Neural cell (in vitro differentiated cells): ENCODE measurements at regions not wholly inside any gene's neighbourhood (a gene's known extent, or its start where the extent isn't known, plus 50 kb on each side); places are given as distances from the start of the nearest gene placed in this dataset.
A peak's percentile ranks its signal among the peaks of the same experiment; 100 is the strongest.

Source experiments
- EP300 ChIP-seq: fragments of 450-650 bp; conservative IDR thresholded peaks from 2 replicates; pipeline ENCODE4 v1.6.1; 2014; ENCODE audit warnings: antibody characterized with exemption, mild to moderate bottlenecking, moderate library complexity; ENCODE audit not compliant: poor library complexity, severe bottlenecking
- EZH2 ChIP-seq: fragments of 200-600, 300-800 bp; shearing (Covaris generic), sonication (generic); IDR thresholded peaks from 2 replicates; pipeline ENCODE4 v1.6.1; 2014; ENCODE audit warnings: antibody characterized with exemption, low read length, borderline replicate concordance, mild to moderate bottlenecking; ENCODE audit not compliant: insufficient read depth, poor library complexity, severe bottlenecking
- MXI1 ChIP-seq: fragments of 450-650 bp; conservative IDR thresholded peaks from 2 replicates; pipeline ENCODE4 v1.6.1; 2014; ENCODE audit warnings: antibody characterized with exemption, mild to moderate bottlenecking; ENCODE audit not compliant: poor library complexity, severe bottlenecking
- POLR2AphosphoS5 ChIP-seq: IDR thresholded peaks from 2 replicates; pipeline ENCODE4 v1.6.1; 2012
- TAF1 ChIP-seq: IDR thresholded peaks from 2 replicates; pipeline ENCODE4 v1.6.1; 2012; ENCODE audit warnings: low read depth
- TF ChIP-seq, protein P1 (sequence below): fragments of 450-650 bp; IDR thresholded peaks from 2 replicates; pipeline ENCODE4 v1.5.1; 2014; ENCODE audit warnings: antibody characterized with exemption, mild to moderate bottlenecking, moderate library complexity; ENCODE audit not compliant: poor library complexity, severe bottlenecking
- TF ChIP-seq, protein P2 (sequence below): IDR thresholded peaks from 2 replicates; pipeline ENCODE4 v1.6.1; 2012; ENCODE audit warnings: borderline replicate concordance

DNA sequence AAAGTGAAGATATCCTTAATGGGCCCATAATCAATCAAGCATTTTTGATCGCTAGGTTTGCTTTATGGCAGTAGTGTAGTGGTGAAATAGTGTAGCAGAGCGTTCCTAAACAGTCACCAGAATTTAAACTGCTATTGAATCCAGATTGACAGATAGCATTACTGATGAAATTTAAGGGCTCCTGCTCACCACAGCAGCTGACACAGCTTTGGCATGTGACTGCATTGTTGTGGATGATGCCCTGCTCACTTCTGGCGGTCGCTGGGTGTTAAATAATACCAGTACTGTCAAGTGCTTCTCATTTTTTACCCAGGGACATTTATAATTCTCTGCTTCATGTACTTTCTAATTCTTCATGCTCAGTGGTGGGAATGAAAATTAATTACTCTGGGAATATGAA is 102.0 kb upstream of the ARHGAP24 start:
- TF ChIP-seq POLR2AphosphoS5 (peak; percentile 28), TAF1 (no peak), EZH2 (no peak), MXI1 (no peak), EP300 (peak; percentile 41)
- TF ChIP-seq, protein P1, sequence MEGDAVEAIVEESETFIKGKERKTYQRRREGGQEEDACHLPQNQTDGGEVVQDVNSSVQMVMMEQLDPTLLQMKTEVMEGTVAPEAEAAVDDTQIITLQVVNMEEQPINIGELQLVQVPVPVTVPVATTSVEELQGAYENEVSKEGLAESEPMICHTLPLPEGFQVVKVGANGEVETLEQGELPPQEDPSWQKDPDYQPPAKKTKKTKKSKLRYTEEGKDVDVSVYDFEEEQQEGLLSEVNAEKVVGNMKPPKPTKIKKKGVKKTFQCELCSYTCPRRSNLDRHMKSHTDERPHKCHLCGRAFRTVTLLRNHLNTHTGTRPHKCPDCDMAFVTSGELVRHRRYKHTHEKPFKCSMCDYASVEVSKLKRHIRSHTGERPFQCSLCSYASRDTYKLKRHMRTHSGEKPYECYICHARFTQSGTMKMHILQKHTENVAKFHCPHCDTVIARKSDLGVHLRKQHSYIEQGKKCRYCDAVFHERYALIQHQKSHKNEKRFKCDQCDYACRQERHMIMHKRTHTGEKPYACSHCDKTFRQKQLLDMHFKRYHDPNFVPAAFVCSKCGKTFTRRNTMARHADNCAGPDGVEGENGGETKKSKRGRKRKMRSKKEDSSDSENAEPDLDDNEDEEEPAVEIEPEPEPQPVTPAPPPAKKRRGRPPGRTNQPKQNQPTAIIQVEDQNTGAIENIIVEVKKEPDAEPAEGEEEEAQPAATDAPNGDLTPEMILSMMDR: no peak
- TF ChIP-seq, protein P2, sequence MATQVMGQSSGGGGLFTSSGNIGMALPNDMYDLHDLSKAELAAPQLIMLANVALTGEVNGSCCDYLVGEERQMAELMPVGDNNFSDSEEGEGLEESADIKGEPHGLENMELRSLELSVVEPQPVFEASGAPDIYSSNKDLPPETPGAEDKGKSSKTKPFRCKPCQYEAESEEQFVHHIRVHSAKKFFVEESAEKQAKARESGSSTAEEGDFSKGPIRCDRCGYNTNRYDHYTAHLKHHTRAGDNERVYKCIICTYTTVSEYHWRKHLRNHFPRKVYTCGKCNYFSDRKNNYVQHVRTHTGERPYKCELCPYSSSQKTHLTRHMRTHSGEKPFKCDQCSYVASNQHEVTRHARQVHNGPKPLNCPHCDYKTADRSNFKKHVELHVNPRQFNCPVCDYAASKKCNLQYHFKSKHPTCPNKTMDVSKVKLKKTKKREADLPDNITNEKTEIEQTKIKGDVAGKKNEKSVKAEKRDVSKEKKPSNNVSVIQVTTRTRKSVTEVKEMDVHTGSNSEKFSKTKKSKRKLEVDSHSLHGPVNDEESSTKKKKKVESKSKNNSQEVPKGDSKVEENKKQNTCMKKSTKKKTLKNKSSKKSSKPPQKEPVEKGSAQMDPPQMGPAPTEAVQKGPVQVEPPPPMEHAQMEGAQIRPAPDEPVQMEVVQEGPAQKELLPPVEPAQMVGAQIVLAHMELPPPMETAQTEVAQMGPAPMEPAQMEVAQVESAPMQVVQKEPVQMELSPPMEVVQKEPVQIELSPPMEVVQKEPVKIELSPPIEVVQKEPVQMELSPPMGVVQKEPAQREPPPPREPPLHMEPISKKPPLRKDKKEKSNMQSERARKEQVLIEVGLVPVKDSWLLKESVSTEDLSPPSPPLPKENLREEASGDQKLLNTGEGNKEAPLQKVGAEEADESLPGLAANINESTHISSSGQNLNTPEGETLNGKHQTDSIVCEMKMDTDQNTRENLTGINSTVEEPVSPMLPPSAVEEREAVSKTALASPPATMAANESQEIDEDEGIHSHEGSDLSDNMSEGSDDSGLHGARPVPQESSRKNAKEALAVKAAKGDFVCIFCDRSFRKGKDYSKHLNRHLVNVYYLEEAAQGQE: peak; percentile 17
